HG02798 (cell line): ENCODE measurements at regions not wholly inside any gene's neighbourhood (a gene's known extent, or its start where the extent isn't known, plus 50 kb on each side); places are given as distances from the start of the nearest gene placed in this dataset.
A peak's percentile ranks its signal among the peaks of the same experiment; 100 is the strongest.

ENCODE experiments used
- ATAC-seq: cut with Tn5 transposase; IDR thresholded peaks from one replicate; pipeline ENCODE4 v1.9.1; 2021; ENCODE audit warnings: mild to moderate bottlenecking; ENCODE audit not compliant: unreplicated experiment, poor library complexity

- no peak for ATAC-seq
Measured at GRCh38 chr21:25426580-25426979, 180.7 kb downstream of the MRPL39 start.

GRCh38 chr21:25425156-25425555 lies 182.1 kb downstream of the MRPL39 start:
- ATAC-seq: no peak

- no peak for ATAC-seq
Measured at GRCh38 chr21:25424634-25425033, 182.6 kb downstream of the MRPL39 start.

GRCh38 chr21:25424048-25424447 lies 183.2 kb downstream of the MRPL39 start:
- ATAC-seq: peak; percentile 16

- ATAC-seq: no peak
Measured at GRCh38 chr21:25422610-25423608, 184.4 kb downstream of the MRPL39 start.

- ATAC-seq: peak; percentile 76
Measured at GRCh38 chr21:25421321-25422028, 185.8 kb downstream of the MRPL39 start.

GRCh38 chr21:25420831-25421230 lies 186.4 kb downstream of the MRPL39 start:
- ATAC-seq: peak; percentile 14

- ATAC-seq: no peak
Measured at GRCh38 chr21:25416669-25417068, 190.6 kb downstream of the MRPL39 start.

GRCh38 chr21:25412100-25412499 lies 195.2 kb downstream of the MRPL39 start:
- no peak for ATAC-seq

- ATAC-seq: no peak
Measured at GRCh38 chr21:25409978-25410377, 197.3 kb downstream of the MRPL39 start.

GRCh38 chr21:25408666-25409065 lies 198.6 kb downstream of the MRPL39 start:
- ATAC-seq: no peak

GRCh38 chr21:25406887-25407579 lies 200.2 kb downstream of the MRPL39 start:
- ATAC-seq: no peak

GRCh38 chr21:25405984-25406383 lies 201.3 kb downstream of the MRPL39 start:
- ATAC-seq: peak; percentile 40

GRCh38 chr21:25402134-25402961 lies 204.9 kb downstream of the MRPL39 start:
- no peak for ATAC-seq

GRCh38 chr21:25400427-25400826 lies 206.9 kb downstream of the MRPL39 start:
- ATAC-seq: no peak

- no peak for ATAC-seq
Measured at GRCh38 chr21:25398630-25399029, 208.7 kb downstream of the MRPL39 start.

- ATAC-seq: peak; percentile 86
Measured at GRCh38 chr21:25396135-25396711, 211.1 kb downstream of the MRPL39 start.

- no peak for ATAC-seq
Measured at GRCh38 chr21:25391777-25392176, 215.5 kb downstream of the MRPL39 start.

- no peak for ATAC-seq
Measured at GRCh38 chr21:25390701-25391100, 216.6 kb downstream of the MRPL39 start.
